Stomach (tissue), 4 donors: ENCODE measurements at regions not wholly inside any gene's neighbourhood (a gene's known extent, or its start where the extent isn't known, plus 50 kb on each side); places are given as distances from the start of the nearest gene placed in this dataset.

Source experiments
- EP300 ChIP-seq: sonication (generic); formaldehyde crosslinking; IDR thresholded peaks from one replicate; pipeline ENCODE4 v1.6.1; 2017; ENCODE audit warnings: antibody characterized with exemption
- TF ChIP-seq, protein P1 (sequence below), 7 experiments: fragments of 450-650 bp in 4 of 7; fragments of 200-600 bp in 3 of 7; sonication (generic) in 3 of 7; IDR thresholded peaks; one replicate each; pipeline ENCODE4 v1.5.1; 2016 to 2019; ENCODE audit warnings: antibody characterized with exemption in 7 of 7, control low read depth in 2 of 7, mild to moderate bottlenecking in 1 of 7

DNA sequence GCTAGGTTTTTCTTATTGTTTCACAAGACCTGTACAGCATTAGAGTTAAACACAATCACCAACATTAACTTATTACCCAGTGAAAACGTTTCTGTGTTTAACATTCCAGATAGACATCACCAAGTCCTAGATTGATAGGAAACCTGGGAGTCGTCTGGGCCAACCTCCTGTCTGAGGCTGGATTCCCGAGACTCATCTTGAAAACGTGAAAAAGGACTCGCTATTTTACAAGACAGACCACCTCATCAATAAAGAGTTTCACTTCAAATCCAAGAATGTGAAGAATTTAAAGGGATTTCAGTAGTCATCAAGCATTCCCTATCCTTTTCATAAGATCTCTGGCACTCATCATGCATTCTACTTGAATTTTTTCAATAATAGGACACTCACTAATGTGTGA, 626.6 kb downstream of the MCTP2 start:
- TF ChIP-seq EP300 = no peak
- TF ChIP-seq, protein P1, sequence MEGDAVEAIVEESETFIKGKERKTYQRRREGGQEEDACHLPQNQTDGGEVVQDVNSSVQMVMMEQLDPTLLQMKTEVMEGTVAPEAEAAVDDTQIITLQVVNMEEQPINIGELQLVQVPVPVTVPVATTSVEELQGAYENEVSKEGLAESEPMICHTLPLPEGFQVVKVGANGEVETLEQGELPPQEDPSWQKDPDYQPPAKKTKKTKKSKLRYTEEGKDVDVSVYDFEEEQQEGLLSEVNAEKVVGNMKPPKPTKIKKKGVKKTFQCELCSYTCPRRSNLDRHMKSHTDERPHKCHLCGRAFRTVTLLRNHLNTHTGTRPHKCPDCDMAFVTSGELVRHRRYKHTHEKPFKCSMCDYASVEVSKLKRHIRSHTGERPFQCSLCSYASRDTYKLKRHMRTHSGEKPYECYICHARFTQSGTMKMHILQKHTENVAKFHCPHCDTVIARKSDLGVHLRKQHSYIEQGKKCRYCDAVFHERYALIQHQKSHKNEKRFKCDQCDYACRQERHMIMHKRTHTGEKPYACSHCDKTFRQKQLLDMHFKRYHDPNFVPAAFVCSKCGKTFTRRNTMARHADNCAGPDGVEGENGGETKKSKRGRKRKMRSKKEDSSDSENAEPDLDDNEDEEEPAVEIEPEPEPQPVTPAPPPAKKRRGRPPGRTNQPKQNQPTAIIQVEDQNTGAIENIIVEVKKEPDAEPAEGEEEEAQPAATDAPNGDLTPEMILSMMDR (IDR thresholded peaks at IDR 0.05) = no peak
